H1 (cell line): ENCODE measurements at regions not wholly inside any gene's neighbourhood (a gene's known extent, or its start where the extent isn't known, plus 50 kb on each side); places are given as distances from the start of the nearest gene placed in this dataset.

Experiments used
- CTCF ChIA-PET: fragments of 300-600 bp; sonication (Branson Sonifier 250); formaldehyde crosslinking; loops from one replicate; lab custom pipeline; 2021; ENCODE audit not compliant: partially characterized antibody; lab: Charles Lee
- POLR2A ChIA-PET: fragments of 300-600 bp; sonication (Branson Sonifier 250); formaldehyde crosslinking; loops from one replicate; lab custom pipeline; 2021; ENCODE audit warnings: inconsistent platforms; ENCODE audit not compliant: partially characterized antibody; lab: Charles Lee
- DNase-seq, 2 experiments: peaks; one replicate each; pipeline versions ENCODE4 v3.0.0 to v3.0.0-alpha.2; 2010 to 2022; ENCODE audit warnings: low spot score in 2 of 2, low read depth in 1 of 2, mixed read lengths in 1 of 2
- FAIRE-seq: peaks from 2 replicates; lab custom pipeline; 2011; peaks lifted over from hg19 to GRCh38; lab: Jason Lieb, UNC
- H2AFZ ChIP-seq: 2 replicates; pipeline ENCODE4 v1.8.1; 2012; ENCODE audit warnings: low read length, inconsistent platforms
- H2AK5ac ChIP-seq: 2 replicates; pipeline ENCODE4 v1.6.1; 2013; ENCODE audit warnings: low read depth, low read length
- H2BK120ac ChIP-seq: replicated peaks from 2 replicates; pipeline ENCODE3; 2013; ENCODE audit warnings: low read depth, low read length, inconsistent platforms
- H2BK12ac ChIP-seq: 2 replicates; pipeline ENCODE4 v1.6.1; 2013; ENCODE audit warnings: low read depth, low read length
- H2BK15ac ChIP-seq: 2 replicates; pipeline ENCODE4 v1.6.1; 2013; ENCODE audit warnings: low read length
- H2BK20ac ChIP-seq: 2 replicates; pipeline ENCODE4 v1.6.1; 2013; ENCODE audit warnings: low read length
- H2BK5ac ChIP-seq: 2 replicates; pipeline ENCODE4 v1.6.1; 2013; ENCODE audit warnings: low read depth, low read length
- H3K14ac ChIP-seq: 2 replicates; pipeline ENCODE4 v1.6.1; 2013; ENCODE audit warnings: inconsistent platforms; ENCODE audit not compliant: insufficient read length
- H3K18ac ChIP-seq: 2 replicates; pipeline ENCODE4 v1.6.1; 2013; ENCODE audit warnings: low read length; ENCODE audit errors: extremely low read depth
- H3K23ac ChIP-seq: 2 replicates; pipeline ENCODE4 v1.6.1; 2013; ENCODE audit warnings: inconsistent platforms; ENCODE audit not compliant: insufficient read length
- H3K23me2 ChIP-seq: 2 replicates; pipeline ENCODE4 v1.6.1; 2013; ENCODE audit warnings: low read depth, low read length
- H3K27ac ChIP-seq: 2 replicates; pipeline ENCODE4 v1.6.1; 2011; ENCODE audit warnings: low read depth, low read length, inconsistent platforms
- H3K27me3 ChIP-seq, 4 experiments: replicated peaks in 1 of 4; 1 replicate in 1 of 4; 2 replicates in 3 of 4; pipeline versions ENCODE4 v1.6.1 to v1.8.1; 2011 to 2013; ENCODE audit warnings: low read length in 3 of 4, mild to moderate bottlenecking in 3 of 4, inconsistent platforms in 2 of 4, mixed read lengths in 2 of 4, moderate library complexity in 1 of 4; ENCODE audit not compliant: control insufficient read depth in 3 of 4, insufficient read depth in 3 of 4; ENCODE audit errors: extremely low read depth in 1 of 4
- H3K36me3 ChIP-seq, 4 experiments: 2 replicates each; pipeline versions ENCODE4 v1.6.1 to v1.8.1; 2011 to 2013; ENCODE audit warnings: mild to moderate bottlenecking in 4 of 4, low read length in 3 of 4, moderate library complexity in 2 of 4, control low read depth in 1 of 4, inconsistent platforms in 1 of 4; ENCODE audit not compliant: insufficient read depth in 4 of 4, control insufficient read depth in 2 of 4
- H3K4ac ChIP-seq: replicated peaks from 2 replicates; pipeline ENCODE3; 2013; ENCODE audit warnings: low read length, low read depth, mixed read lengths, inconsistent platforms; ENCODE audit not compliant: insufficient read length
- H3K4me1 ChIP-seq, 4 experiments: replicated peaks in 1 of 4; 1 replicate in 1 of 4; 2 replicates in 3 of 4; pipeline versions ENCODE4 v1.6.1 to v1.8.1; 2011 to 2013; ENCODE audit warnings: low read length in 3 of 4, inconsistent platforms in 2 of 4, mixed read lengths in 1 of 4; ENCODE audit not compliant: insufficient read depth in 4 of 4, control insufficient read depth in 3 of 4
- H3K4me2 ChIP-seq, 2 experiments: 2 replicates each; pipeline versions ENCODE4 v1.6.1 to v1.8.1; 2011 to 2013; ENCODE audit warnings: low read depth in 2 of 2, low read length in 2 of 2, control low read depth in 1 of 2, inconsistent platforms in 1 of 2, mild to moderate bottlenecking in 1 of 2; ENCODE audit not compliant: insufficient read depth in 1 of 2
- H3K4me3 ChIP-seq, 4 experiments: fragments of 200-600, 300-600 bp in 1 of 4; sonication (generic), shearing (Covaris generic), sonication (Bioruptor Twin) in 1 of 4; 2 replicates each; pipeline versions ENCODE4 v1.5.1 to v1.8.1; 2011 to 2016; ENCODE audit warnings: low read length in 4 of 4, low read depth in 3 of 4, control low read depth in 2 of 4, inconsistent platforms in 2 of 4, mild to moderate bottlenecking in 2 of 4, mixed read lengths in 1 of 4, moderate library complexity in 1 of 4; ENCODE audit not compliant: insufficient read depth in 2 of 4; ENCODE audit errors: extremely low read depth in 1 of 4
- H3K56ac ChIP-seq: replicated peaks from 2 replicates; pipeline ENCODE3; 2013; ENCODE audit warnings: low read depth, mild to moderate bottlenecking, mixed read lengths, low read length, inconsistent platforms; ENCODE audit not compliant: insufficient read length
- H3K79me1 ChIP-seq: 2 replicates; pipeline ENCODE4 v1.6.1; 2013; ENCODE audit warnings: low read depth, low read length, control low read depth
- H3K79me2 ChIP-seq, 2 experiments: 2 replicates each; pipeline versions ENCODE4 v1.6.1 to v1.8.1; 2012 to 2013; ENCODE audit warnings: low read length in 2 of 2, mild to moderate bottlenecking in 2 of 2, inconsistent platforms in 1 of 2; ENCODE audit not compliant: insufficient read depth in 2 of 2, control insufficient read depth in 1 of 2
- H3K9ac ChIP-seq, 4 experiments: replicated peaks in 1 of 4; 1 replicate in 1 of 4; 2 replicates in 3 of 4; pipeline versions ENCODE4 v1.6.1 to v1.8.1; 2011 to 2013; ENCODE audit warnings: low read depth in 3 of 4, low read length in 3 of 4, control low read depth in 2 of 4, mild to moderate bottlenecking in 2 of 4, moderate library complexity in 2 of 4, inconsistent platforms in 1 of 4; ENCODE audit errors: extremely low read depth in 1 of 4
- H3K9me3 ChIP-seq, 2 experiments: 2 replicates each; pipeline versions ENCODE4 v1.6.1 to v1.8.1; 2012 to 2013; ENCODE audit warnings: mild to moderate bottlenecking in 2 of 2, moderate library complexity in 2 of 2, control low read depth in 1 of 2, inconsistent platforms in 1 of 2, low read depth in 1 of 2, low read length in 1 of 2, mixed read lengths in 1 of 2; ENCODE audit not compliant: insufficient read depth in 2 of 2
- H4K20me1 ChIP-seq, 2 experiments: replicated peaks in 1 of 2; 2 replicates each; pipeline versions ENCODE3 to v1.8.1; 2011 to 2013; ENCODE audit warnings: inconsistent platforms in 2 of 2, low read length in 2 of 2, mild to moderate bottlenecking in 1 of 2; ENCODE audit not compliant: insufficient read depth in 2 of 2, control insufficient read depth in 1 of 2
- H4K5ac ChIP-seq: 2 replicates; pipeline ENCODE4 v1.6.1; 2013; ENCODE audit warnings: low read length, low read depth, mixed read lengths, inconsistent platforms; ENCODE audit not compliant: insufficient read length
- H4K8ac ChIP-seq: 2 replicates; pipeline ENCODE4 v1.8.0; 2013; ENCODE audit warnings: mild to moderate bottlenecking, moderate library complexity, low read length, inconsistent platforms; ENCODE audit not compliant: insufficient read depth; ENCODE audit errors: extremely low read depth
- H4K91ac ChIP-seq: replicated peaks from 2 replicates; pipeline ENCODE3; 2013; ENCODE audit warnings: low read length, mixed read lengths, inconsistent platforms; ENCODE audit not compliant: insufficient read length
- CHD1 ChIP-seq: IDR thresholded peaks from 2 replicates; pipeline ENCODE4 v1.6.1; 2012; ENCODE audit warnings: low read depth, low read length, improper control_type of control experiment
- CHD2 ChIP-seq: IDR thresholded peaks from 2 replicates; pipeline ENCODE4 v1.6.1; 2012; ENCODE audit warnings: low read length, improper control_type of control experiment
- EZH2 ChIP-seq: fragments of 200-600 bp; sonication (generic); IDR thresholded peaks from 2 replicates; pipeline ENCODE4 v1.7.1; 2012; ENCODE audit warnings: low read depth, mild to moderate bottlenecking, moderate library complexity, low read length, inconsistent platforms; ENCODE audit not compliant: severe bottlenecking
- NRF1 ChIP-seq: IDR thresholded peaks from 2 replicates; pipeline ENCODE4 v1.6.1; 2011; ENCODE audit warnings: mild to moderate bottlenecking, low read depth, low read length, improper control_type of control experiment
- POU5F1 ChIP-seq: IDR thresholded peaks from 2 replicates; pipeline ENCODE4 v1.6.1; 2011; ENCODE audit warnings: low read depth, mild to moderate bottlenecking, low read length, moderate library complexity
- RNF2 ChIP-seq: fragments of 200-900, 300-1000 bp; sonication (generic); IDR thresholded peaks from 2 replicates; pipeline ENCODE4 v1.7.1; 2016; ENCODE audit warnings: borderline replicate concordance, low read depth, mild to moderate bottlenecking, antibody characterized with exemption, low read length; ENCODE audit not compliant: poor library complexity, severe bottlenecking; ENCODE audit errors: missing control alignments
- SAP30 ChIP-seq: fragments of 300-600 bp; sonication (generic); IDR thresholded peaks from 2 replicates; pipeline ENCODE4 v1.7.1; 2012; ENCODE audit warnings: low read length, moderate library complexity, mild to moderate bottlenecking, inconsistent platforms; ENCODE audit not compliant: insufficient read depth, insufficient replicate concordance
- SIX5 ChIP-seq: IDR thresholded peaks from 2 replicates; pipeline ENCODE4 v1.6.1; 2011; ENCODE audit warnings: mild to moderate bottlenecking, low read depth, low read length
- SUZ12 ChIP-seq: fragments of 200-600 bp; sonication (generic); IDR thresholded peaks from 2 replicates; pipeline ENCODE4 v1.6.1; 2012; ENCODE audit warnings: mild to moderate bottlenecking, inconsistent platforms, low read length, moderate library complexity, mixed read lengths
- TAF1 ChIP-seq: IDR thresholded peaks from 2 replicates; pipeline ENCODE4 v1.6.1; 2011; ENCODE audit warnings: mild to moderate bottlenecking, low read depth, low read length
- TAF7 ChIP-seq: optimal IDR thresholded peaks from 2 replicates; pipeline ENCODE3; 2011; ENCODE audit warnings: low read depth, mild to moderate bottlenecking, inconsistent platforms, low read length, moderate library complexity, borderline replicate concordance
- ZNF274 ChIP-seq: IDR thresholded peaks from 2 replicates; pipeline ENCODE4 v1.7.0; 2012; ENCODE audit warnings: low read length, borderline replicate concordance; ENCODE audit errors: extremely low read depth
- WGBS, 2 experiments: shearing (Covaris generic) in 1 of 2; methylation state at CpG; one replicate each; pipeline versions ENCODE4 v1.1.6 to v1.1.7; 2013 to 2015; ENCODE audit warnings: low lambda C conversion rate in 2 of 2, mixed read lengths in 2 of 2, inconsistent platforms in 1 of 2, low coverage in 1 of 2, missing lambda C conversion rate in 1 of 2; ENCODE audit not compliant: insufficient replicate concordance in 2 of 2, insufficient coverage in 1 of 2, insufficient read length in 1 of 2; ENCODE audit errors: extremely low coverage in 1 of 2, missing lambda C conversion rate in 1 of 2; 5-methylcytosine and 5-hydroxymethylcytosine counted together
- TF ChIP-seq, protein P1 (sequence below): IDR thresholded peaks from 2 replicates; pipeline ENCODE4 v1.6.1; 2012; ENCODE audit warnings: inconsistent platforms
- TF ChIP-seq, protein P2 (sequence below): IDR thresholded peaks from 2 replicates; pipeline ENCODE4 v1.6.1; 2011; ENCODE audit warnings: low read depth, mild to moderate bottlenecking, low read length; ENCODE audit not compliant: insufficient read depth

DNA sequence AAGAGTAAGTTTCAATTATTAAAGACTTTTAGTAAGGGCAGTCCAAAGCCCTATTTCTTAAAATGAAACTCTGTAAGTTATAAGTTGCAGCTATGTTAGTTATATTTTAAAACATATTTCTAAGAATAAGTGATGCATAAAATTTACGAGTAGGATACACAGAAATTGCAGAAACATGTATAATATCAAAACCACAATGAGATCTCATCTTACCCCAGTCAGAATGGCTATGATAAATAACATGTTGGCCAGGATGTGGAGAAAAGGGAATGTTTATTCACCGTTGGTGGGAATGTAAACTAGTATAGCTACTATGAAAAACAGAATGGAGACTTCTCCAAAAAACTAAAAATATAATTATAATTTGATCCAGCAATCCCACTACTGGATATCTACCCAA lies 201.2 kb downstream of the CBLN2 start:
- Histone ChIP-seq H3K9me3 (peaks cover 42 to 58% of the 10 kb centered on the region in 2 experiments), H3K14ac (no peak overlapping the region), H3K4ac (no peak overlapping the region), H3K23me2 (no peaks in the 10 kb centered on the region), H3K23ac (no peak overlapping the region), H3K9ac (no peak overlapping the region), H4K91ac (no peak overlapping the region), H3K36me3 (no peaks in the 10 kb centered on the region), H2BK120ac (no peak overlapping the region), H2BK5ac (no peak overlapping the region), H3K56ac (no peak overlapping the region), H3K79me1 (no peaks in the 10 kb centered on the region), H3K4me1 (no peaks in the 10 kb centered on the region), H4K5ac (no peak overlapping the region), H2BK12ac (no peak overlapping the region), H3K27ac (no peak overlapping the region), H3K4me3 (no peak overlapping the region), H4K8ac (no peak overlapping the region), H4K20me1 (no peaks in the 10 kb centered on the region), H3K27me3 (no peaks in the 10 kb centered on the region), H3K18ac (no peak overlapping the region), H2BK15ac (no peak overlapping the region), H2AK5ac (no peak overlapping the region), H2AFZ (no peak overlapping the region), H2BK20ac (no peak overlapping the region), H3K4me2 (no peak overlapping the region), H3K79me2 (no peaks in the 10 kb centered on the region)
- FAIRE-seq (no peak), DNase-seq (no peak)
- CTCF ChIA-PET: no interaction called here
- 77% methylated on average over 2 of the region's 2 CpGs; no CpG with 5 or more reads in 1 of the 2 experiments for WGBS, 2 experiments
- POLR2A ChIA-PET: no interaction called here
- TF ChIP-seq EZH2: no peak
- no peak for TF ChIP-seq TAF7
- no peak for TF ChIP-seq SAP30
- TF ChIP-seq TAF1: no peak
- TF ChIP-seq SUZ12: no peak
- no peak for TF ChIP-seq SIX5
- TF ChIP-seq CHD2: no peak
- TF ChIP-seq, protein P1, sequence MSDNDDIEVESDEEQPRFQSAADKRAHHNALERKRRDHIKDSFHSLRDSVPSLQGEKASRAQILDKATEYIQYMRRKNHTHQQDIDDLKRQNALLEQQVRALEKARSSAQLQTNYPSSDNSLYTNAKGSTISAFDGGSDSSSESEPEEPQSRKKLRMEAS: no peak
- no peak for TF ChIP-seq POU5F1
- TF ChIP-seq RNF2: no peak
- TF ChIP-seq ZNF274: no peak
- TF ChIP-seq, protein P2, sequence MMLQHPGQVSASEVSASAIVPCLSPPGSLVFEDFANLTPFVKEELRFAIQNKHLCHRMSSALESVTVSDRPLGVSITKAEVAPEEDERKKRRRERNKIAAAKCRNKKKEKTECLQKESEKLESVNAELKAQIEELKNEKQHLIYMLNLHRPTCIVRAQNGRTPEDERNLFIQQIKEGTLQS: no peak
- no peak for TF ChIP-seq CHD1
- TF ChIP-seq NRF1: no peak
